ENCODE measurements at regions not wholly inside any gene's neighbourhood (a gene's known extent, or its start where the extent isn't known, plus 50 kb on each side); places are given as distances from the start of the nearest gene placed in this dataset.

GRCh38 chr13:79668201-79668752, 187.3 kb downstream of the NDFIP2 start:
- no peak for TF ChIP-seq MTA3 (IDR thresholded peaks at IDR 0.05; ENCODE audit: borderline replicate concordance, low read length)
- no peak for TF ChIP-seq CBFB (IDR thresholded peaks at IDR 0.05; ENCODE audit: low read depth)
- no peak for TF ChIP-seq IKZF2 (IDR thresholded peaks at IDR 0.05)
- TF ChIP-seq NFIC (IDR thresholded peaks at IDR 0.05; ENCODE audit: low read depth, low read length): no peak
- TF ChIP-seq CTCF (IDR thresholded peaks at IDR 0.05 in 2 of 3, conservative IDR thresholded peaks at IDR 0.05 in 1 of 3; ENCODE audit: control insufficient read depth in 2 of 3, extremely low read depth in 1 of 3, insufficient read depth in 1 of 3, low read depth in 3 of 3, low read length in 3 of 3): no peak
- no peak for TF ChIP-seq MAX (IDR thresholded peaks at IDR 0.05; ENCODE audit: low read depth, low read length)
- no peak for TF ChIP-seq MTA2 (IDR thresholded peaks at IDR 0.05; ENCODE audit: low read depth)

Measured in GM12878 (cell line).